Kidney (tissue), 13 donors: ENCODE measurements at regions not wholly inside any gene's neighbourhood (a gene's known extent, or its start where the extent isn't known, plus 50 kb on each side); places are given as distances from the start of the nearest gene placed in this dataset.
A peak's percentile ranks its signal among the peaks of the same experiment; 100 is the strongest.

Source experiments
- DNase-seq, 5 donors: peaks; one replicate each; pipeline ENCODE4 v3.0.0-alpha.2; 2013 to 2020
- FAIRE-seq: peaks from 2 replicates; lab custom pipeline; 2012; peaks lifted over from hg19 to GRCh38; lab: Jason Lieb, UNC
- H3K27ac ChIP-seq, 2 donors: one replicate each; pipeline ENCODE4 v1.7.0; 2013; ENCODE audit warnings: low read depth in 2 of 2, low read length in 2 of 2, inconsistent platforms in 1 of 2
- H3K27me3 ChIP-seq: one replicate; pipeline ENCODE4 v1.7.1; 2013; ENCODE audit warnings: low read length, inconsistent platforms; ENCODE audit not compliant: control insufficient read depth, insufficient read depth
- H3K36me3 ChIP-seq, 3 donors: one replicate each; pipeline versions ENCODE4 v1.7.0 to v1.7.1; 2013; ENCODE audit warnings: low read length in 3 of 3, control low read depth in 1 of 3, inconsistent platforms in 1 of 3; ENCODE audit not compliant: insufficient read depth in 3 of 3, control insufficient read depth in 2 of 3
- H3K4me1 ChIP-seq, 3 donors: one replicate each; pipeline versions ENCODE4 v1.7.0 to v1.7.1; 2013; ENCODE audit warnings: low read length in 3 of 3, inconsistent platforms in 1 of 3, low read depth in 1 of 3; ENCODE audit not compliant: control insufficient read depth in 2 of 3, insufficient read depth in 2 of 3
- H3K4me3 ChIP-seq, 3 donors: one replicate each; pipeline versions ENCODE4 v1.7.0 to v1.8.1; 2013; ENCODE audit warnings: low read length in 3 of 3, control low read depth in 1 of 3, inconsistent platforms in 1 of 3
- H3K9ac ChIP-seq, 3 donors: one replicate each; pipeline versions ENCODE4 v1.7.0 to v1.7.1; 2013; ENCODE audit warnings: low read length in 3 of 3, control low read depth in 1 of 3, inconsistent platforms in 1 of 3
- H3K9me3 ChIP-seq, 3 donors: one replicate each; pipeline versions ENCODE4 v1.7.0 to v1.7.1; 2013; ENCODE audit warnings: low read length in 3 of 3, control low read depth in 1 of 3, inconsistent platforms in 1 of 3; ENCODE audit not compliant: control insufficient read depth in 2 of 3, insufficient read depth in 1 of 3
- CTCF ChIP-seq: IDR thresholded peaks from 3 replicates; pipeline ENCODE4 v1.5.1; 2012; ENCODE audit warnings: mild to moderate bottlenecking, moderate library complexity, borderline replicate concordance; ENCODE audit not compliant: insufficient read depth; ENCODE audit errors: extremely low read depth
- intact Hi-C: fragments of 100-400 bp; cut with DNase I; formaldehyde crosslinking; loops from one replicate; pipeline ENCODE4 v1.11.1; 2022
- donor health status: control.
- donor health status: control.
- donor health status: control.
- donor health status: control.
- donor health status: control.
- donor health status: DM: yes; HTN: yes; CAD: no.
- donor health status: Normal renal cell carcinoma (clear cell type).

DNA sequence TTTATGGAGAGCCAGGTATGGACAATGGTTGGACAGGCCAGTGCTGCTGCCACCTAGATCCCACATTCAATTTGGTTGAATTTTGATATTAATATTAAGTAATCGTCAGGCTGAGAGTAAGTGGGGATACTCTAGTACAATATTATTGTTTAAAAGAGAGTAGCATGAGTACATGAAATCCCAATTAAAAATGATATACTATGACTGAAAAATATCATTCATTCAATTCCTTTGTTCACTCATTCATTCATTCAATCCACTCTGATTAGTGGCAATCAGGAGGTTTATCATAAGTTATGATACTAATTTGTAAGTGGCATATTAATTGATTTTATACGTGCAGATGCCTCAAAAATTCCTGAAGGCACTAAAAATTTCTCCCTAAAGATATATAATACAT lies 224.2 kb downstream of the DMRT2 start:
- FAIRE-seq (no peak), DNase-seq (no peak)
- no peak for TF ChIP-seq CTCF
- intact Hi-C loops, result no loop called here
- no peaks in the 10 kb centered on the region for H3K36me3 ChIP-seq
- H3K4me3 ChIP-seq, result no peak overlapping the region
- no peaks in the 10 kb centered on the region for H3K4me1 ChIP-seq
- H3K27me3 ChIP-seq, result no peaks in the 10 kb centered on the region
- no peak overlapping the region for H3K27ac ChIP-seq
- no peak overlapping the region for H3K9ac ChIP-seq
- no peaks in the 10 kb centered on the region for H3K9me3 ChIP-seq

- intact Hi-C loops, result no loop called here
- H3K27ac ChIP-seq, result no peak overlapping the region
- H3K4me1 ChIP-seq, result no peaks in the 10 kb centered on the region
- H3K4me3 ChIP-seq, result no peak overlapping the region
- no peaks in the 10 kb centered on the region for H3K9me3 ChIP-seq
- DNase-seq (no peak), FAIRE-seq (no peak)
- H3K36me3 ChIP-seq, result no peaks in the 10 kb centered on the region
- no peak for TF ChIP-seq CTCF
- H3K9ac ChIP-seq, result no peak overlapping the region
- H3K27me3 ChIP-seq, result no peaks in the 10 kb centered on the region
Measured at GRCh38 chr9:1276474-1276873, 226.3 kb downstream of the DMRT2 start.

GRCh38 chr9:1284727-1285126 lies 234.6 kb downstream of the DMRT2 start:
- TF ChIP-seq CTCF, result no peak
- H3K9me3 ChIP-seq, result peaks cover 0 to 1% (median 0%) of the 10 kb centered on the region in 3 donors
- H3K4me1 ChIP-seq, result no peaks in the 10 kb centered on the region
- FAIRE-seq (no peak), DNase-seq (no peak)
- no peak overlapping the region for H3K27ac ChIP-seq
- H3K4me3 ChIP-seq, result no peak overlapping the region
- no peaks in the 10 kb centered on the region for H3K27me3 ChIP-seq
- no peak overlapping the region for H3K9ac ChIP-seq
- no peaks in the 10 kb centered on the region for H3K36me3 ChIP-seq
- intact Hi-C loops, result no loop called here

GRCh38 chr9:1285526-1285925 lies 235.4 kb downstream of the DMRT2 start:
- FAIRE-seq, result no peak
- peaks cover 0 to 1% (median 0%) of the 10 kb centered on the region in 3 donors for H3K9me3 ChIP-seq
- no peaks in the 10 kb centered on the region for H3K4me1 ChIP-seq
- no peaks in the 10 kb centered on the region for H3K36me3 ChIP-seq
- no peak overlapping the region for H3K9ac ChIP-seq
- no peak overlapping the region for H3K4me3 ChIP-seq
- intact Hi-C loops, result no loop called here
- H3K27ac ChIP-seq, result no peak overlapping the region
- H3K27me3 ChIP-seq, result no peaks in the 10 kb centered on the region
- no peak for TF ChIP-seq CTCF
- DNase-seq, result peak in 1 of 5 donors; percentile 7
